ENCODE measurements at regions not wholly inside any gene's neighbourhood (a gene's known extent, or its start where the extent isn't known, plus 50 kb on each side); places are given as distances from the start of the nearest gene placed in this dataset.

DNA sequence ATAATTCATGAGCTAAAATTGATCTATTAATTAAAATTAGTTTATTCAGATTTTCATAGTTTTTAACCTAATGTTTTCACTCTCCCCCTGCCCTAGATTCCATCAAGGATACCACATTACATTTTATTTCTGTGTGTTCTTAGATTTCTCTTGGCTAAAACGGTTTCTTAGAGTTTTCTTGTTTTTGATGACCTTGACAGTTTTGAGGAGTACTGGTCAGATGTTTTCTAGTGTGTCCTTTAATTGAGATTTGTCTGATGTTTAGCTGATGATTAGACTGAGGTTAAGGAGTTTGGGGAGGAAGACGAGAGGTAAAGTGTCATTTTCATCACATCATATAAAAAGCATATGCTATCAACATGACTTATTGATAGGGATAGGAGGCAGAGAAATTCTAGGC lies 475.9 kb downstream of the SQOR start:
- TF ChIP-seq, protein P1, sequence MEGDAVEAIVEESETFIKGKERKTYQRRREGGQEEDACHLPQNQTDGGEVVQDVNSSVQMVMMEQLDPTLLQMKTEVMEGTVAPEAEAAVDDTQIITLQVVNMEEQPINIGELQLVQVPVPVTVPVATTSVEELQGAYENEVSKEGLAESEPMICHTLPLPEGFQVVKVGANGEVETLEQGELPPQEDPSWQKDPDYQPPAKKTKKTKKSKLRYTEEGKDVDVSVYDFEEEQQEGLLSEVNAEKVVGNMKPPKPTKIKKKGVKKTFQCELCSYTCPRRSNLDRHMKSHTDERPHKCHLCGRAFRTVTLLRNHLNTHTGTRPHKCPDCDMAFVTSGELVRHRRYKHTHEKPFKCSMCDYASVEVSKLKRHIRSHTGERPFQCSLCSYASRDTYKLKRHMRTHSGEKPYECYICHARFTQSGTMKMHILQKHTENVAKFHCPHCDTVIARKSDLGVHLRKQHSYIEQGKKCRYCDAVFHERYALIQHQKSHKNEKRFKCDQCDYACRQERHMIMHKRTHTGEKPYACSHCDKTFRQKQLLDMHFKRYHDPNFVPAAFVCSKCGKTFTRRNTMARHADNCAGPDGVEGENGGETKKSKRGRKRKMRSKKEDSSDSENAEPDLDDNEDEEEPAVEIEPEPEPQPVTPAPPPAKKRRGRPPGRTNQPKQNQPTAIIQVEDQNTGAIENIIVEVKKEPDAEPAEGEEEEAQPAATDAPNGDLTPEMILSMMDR (IDR thresholded peaks at IDR 0.05), result no peak
- TF ChIP-seq POLR2A (IDR thresholded peaks at IDR 0.05), result no peak

Data from lower leg skin (tissue), 3 donors.